Fibroblast of upper back skin (primary cell): ENCODE measurements at regions not wholly inside any gene's neighbourhood (a gene's known extent, or its start where the extent isn't known, plus 50 kb on each side); places are given as distances from the start of the nearest gene placed in this dataset.
"Not testable (repeated sequence)": the region's sequence is repeated elsewhere in the genome, so short reads cannot be mapped to it uniquely, and the experiment has no call there.

Experiments used
- DNase-seq: peaks from one replicate; pipeline ENCODE4 v3.0.0-alpha.2; 2013

- DNase-seq = no peak
Measured at GRCh38 chr4:117821834-117822233, 212.5 kb upstream of the NDST3 start.

GRCh38 chr4:117823388-117823787 lies 210.9 kb upstream of the NDST3 start:
- DNase-seq = no peak

- DNase-seq = no peak
Measured at GRCh38 chr4:117825600-117825999, 208.7 kb upstream of the NDST3 start.

GRCh38 chr4:117831060-117831683 lies 203.1 kb upstream of the NDST3 start:
- DNase-seq = no peak

GRCh38 chr4:117835566-117835965 lies 198.7 kb upstream of the NDST3 start:
- DNase-seq = no peak

- DNase-seq = no peak
Measured at GRCh38 chr4:117844594-117844993, 189.7 kb upstream of the NDST3 start.

GRCh38 chr4:117845270-117845669 lies 189.0 kb upstream of the NDST3 start:
- no peak for DNase-seq

- no peak for DNase-seq
Measured at GRCh38 chr4:117847849-117848248, 186.4 kb upstream of the NDST3 start.

GRCh38 chr4:117868201-117868600 lies 166.1 kb upstream of the NDST3 start:
- no peak for DNase-seq

- DNase-seq = no peak
Measured at GRCh38 chr4:117873779-117874178, 160.5 kb upstream of the NDST3 start.

- no peak for DNase-seq
Measured at GRCh38 chr4:117874216-117874615, 160.1 kb upstream of the NDST3 start.

- DNase-seq = no peak
Measured at GRCh38 chr4:117889978-117890377, 144.3 kb upstream of the NDST3 start.

GRCh38 chr4:117893207-117893606 lies 141.1 kb upstream of the NDST3 start:
- DNase-seq = peak; percentile 34

- DNase-seq = peak; percentile 16
Measured at GRCh38 chr4:117898496-117898895, 135.8 kb upstream of the NDST3 start.

- peak; percentile 3 for DNase-seq
Measured at GRCh38 chr4:117900832-117901231, 133.5 kb upstream of the NDST3 start.

GRCh38 chr4:117907646-117908045 lies 126.6 kb upstream of the NDST3 start:
- peak; percentile 7 for DNase-seq

- no peak for DNase-seq
Measured at GRCh38 chr4:117908306-117909207, 125.7 kb upstream of the NDST3 start.

GRCh38 chr4:117916728-117917127 lies 117.6 kb upstream of the NDST3 start:
- DNase-seq = no peak

- DNase-seq = not testable (repeated sequence)
Measured at GRCh38 chr4:117922311-117922710, 112.0 kb upstream of the NDST3 start.

- DNase-seq = not testable (repeated sequence)
Measured at GRCh38 chr4:117927823-117928222, 106.5 kb upstream of the NDST3 start.

GRCh38 chr4:117941611-117942010 lies 92.7 kb upstream of the NDST3 start:
- DNase-seq = no peak

GRCh38 chr4:117949621-117950020 lies 84.7 kb upstream of the NDST3 start:
- DNase-seq = no peak

GRCh38 chr4:117957571-117957970 lies 76.7 kb upstream of the NDST3 start:
- DNase-seq = no peak

- DNase-seq = peak; percentile 22
Measured at GRCh38 chr4:117965622-117966021, 68.7 kb upstream of the NDST3 start.
